EL (cell line): ENCODE measurements at regions not wholly inside any gene's neighbourhood (a gene's known extent, or its start where the extent isn't known, plus 50 kb on each side); places are given as distances from the start of the nearest gene placed in this dataset.

ENCODE experiments used
- DNase-seq: peaks from one replicate; pipeline ENCODE4 v3.0.0-alpha.2; 2016

DNA sequence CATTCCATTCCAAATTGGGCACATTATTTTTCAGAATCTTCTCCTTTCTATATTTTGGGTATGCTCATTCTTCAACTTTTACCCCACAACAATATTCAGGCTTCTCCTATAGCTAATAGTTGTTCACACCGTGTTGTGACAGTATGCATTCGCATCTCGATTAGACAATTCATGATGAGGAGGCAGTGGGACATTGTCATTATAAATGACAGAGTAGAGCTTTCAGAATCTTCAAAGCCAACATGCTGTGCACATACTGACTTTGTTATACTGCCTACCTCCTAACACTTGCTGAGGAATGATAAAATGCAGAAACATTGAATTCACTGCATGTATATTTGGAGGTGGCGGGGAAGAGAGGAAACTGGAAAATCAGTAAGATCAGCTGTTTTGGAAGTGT lies 714.2 kb downstream of the SUCLG1 start:
- no peak for DNase-seq

DNA sequence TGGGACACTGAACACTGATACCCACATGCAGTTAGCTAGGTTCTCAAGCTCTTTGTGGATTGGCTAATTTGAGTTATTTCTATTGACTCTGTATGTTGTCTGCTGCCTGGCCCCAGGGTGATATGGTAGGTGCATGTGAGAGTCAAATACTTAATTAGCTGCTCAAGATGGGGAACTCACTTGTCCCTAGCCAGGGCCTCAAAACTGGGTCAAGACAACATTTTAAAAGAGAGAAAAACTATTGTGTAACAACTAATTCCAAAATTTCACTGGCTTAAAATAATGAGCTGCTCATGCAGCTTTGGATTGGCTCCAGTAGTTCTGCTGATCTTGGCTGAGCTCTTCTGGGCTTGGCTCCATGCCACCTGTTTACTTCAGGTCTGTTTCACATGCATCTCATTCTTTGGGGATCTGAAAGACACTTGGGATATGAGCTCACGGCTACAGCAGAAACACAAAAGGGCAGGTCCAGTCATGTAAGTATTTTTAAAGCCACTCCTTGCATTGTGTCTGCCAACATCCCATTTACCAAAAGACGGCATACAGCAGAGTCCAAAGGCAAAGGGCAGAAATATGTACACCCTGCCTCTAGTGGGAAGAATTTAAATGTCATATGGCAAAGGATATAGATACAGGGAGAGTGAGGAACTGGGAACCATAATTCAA lies 716.8 kb downstream of the SUCLG1 start:
- DNase-seq, result peak; percentile 0

DNA sequence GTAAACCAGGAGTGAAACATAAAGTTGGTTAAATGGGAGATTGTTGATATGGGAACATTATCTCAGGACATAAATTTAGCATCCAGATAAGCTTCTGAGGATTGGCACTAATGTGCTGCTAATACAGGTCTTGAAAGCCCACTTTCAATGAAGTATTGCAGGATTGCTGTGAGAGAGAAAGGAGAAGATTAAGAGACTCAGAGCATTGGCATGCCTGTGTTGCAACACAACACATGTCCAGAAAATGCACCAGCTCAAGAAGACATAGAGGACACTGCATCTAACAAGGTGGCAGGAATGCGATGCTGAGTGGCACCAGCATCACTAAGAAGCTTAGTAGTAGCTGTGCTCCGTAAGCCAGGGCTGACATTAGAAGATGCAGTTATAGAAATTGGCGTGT lies 728.9 kb downstream of the SUCLG1 start:
- peak; percentile 19 for DNase-seq

DNA sequence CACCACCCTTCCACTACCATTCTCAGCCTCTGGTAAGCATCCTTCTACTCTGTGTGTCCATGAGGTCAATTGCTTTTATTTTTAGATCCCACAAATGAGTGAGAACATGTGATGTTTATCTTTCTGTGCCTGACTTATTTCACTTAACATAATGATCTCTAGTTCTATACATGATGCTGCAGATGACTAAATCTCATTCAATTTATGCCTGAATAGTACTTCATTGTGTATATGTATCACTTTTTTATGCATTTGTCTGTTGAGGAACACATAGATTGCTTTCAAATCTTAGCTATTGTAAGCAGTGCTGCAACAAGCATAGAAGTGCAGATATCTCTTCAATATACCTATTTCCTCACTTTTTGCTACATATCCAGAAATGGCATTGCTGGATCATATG lies 733.3 kb downstream of the SUCLG1 start:
- no peak for DNase-seq

DNA sequence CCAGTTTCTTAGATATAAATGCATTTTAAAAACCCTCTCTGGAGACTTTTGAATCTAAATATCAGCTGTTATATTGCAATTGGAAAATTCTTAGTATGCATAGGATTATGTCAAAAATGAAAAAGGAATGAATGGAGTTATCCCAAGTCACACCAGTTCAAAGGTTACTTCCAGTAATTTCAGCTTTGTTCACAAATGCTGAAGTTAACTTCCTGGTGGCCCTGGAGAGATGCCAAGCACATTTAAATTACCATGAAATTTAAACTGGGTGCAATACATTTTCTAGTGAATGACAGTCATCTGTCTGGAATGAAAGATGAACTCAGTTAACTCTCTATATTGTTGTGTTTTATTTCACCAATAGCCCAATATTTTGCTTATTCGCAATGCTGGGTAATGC lies 753.9 kb downstream of the SUCLG1 start:
- DNase-seq, result peak; percentile 5

DNA sequence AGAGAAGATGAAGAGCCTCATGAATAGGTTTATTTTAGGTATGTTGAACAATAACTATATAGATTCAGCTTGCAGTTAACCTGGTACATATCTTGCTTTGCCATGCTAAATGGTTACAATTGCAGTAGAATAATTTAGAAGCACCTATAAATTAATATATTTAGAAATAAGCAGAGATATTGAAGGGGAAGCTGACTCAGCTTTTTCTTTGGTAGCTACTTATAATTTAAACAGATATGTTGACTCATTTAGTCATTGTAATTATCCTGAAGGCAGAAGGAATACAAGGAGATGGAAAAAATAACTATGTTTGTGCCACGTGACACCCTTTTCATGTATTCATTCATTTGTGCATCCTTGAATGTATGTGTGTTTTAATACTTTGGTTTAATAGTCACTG lies 755.5 kb downstream of the SUCLG1 start:
- DNase-seq, result no peak

DNA sequence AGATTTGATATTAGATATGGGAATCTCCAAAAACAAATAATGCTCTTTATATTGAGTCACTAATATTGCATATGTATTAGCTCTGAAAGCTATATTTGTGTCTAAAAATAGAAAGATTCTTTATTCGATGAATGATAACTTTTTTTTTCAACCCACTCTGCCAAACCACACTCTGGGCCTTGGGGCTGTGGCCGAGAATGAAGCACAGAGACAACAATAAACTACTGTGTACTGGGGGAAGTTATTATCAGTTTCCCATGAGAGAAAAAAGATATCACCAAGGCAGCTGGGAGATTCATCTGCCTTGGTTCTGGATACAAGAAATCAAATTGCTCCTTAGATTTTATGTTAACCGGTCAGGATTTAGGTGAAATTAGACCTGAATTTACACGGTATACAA lies 762.2 kb downstream of the SUCLG1 start:
- no peak for DNase-seq

DNA sequence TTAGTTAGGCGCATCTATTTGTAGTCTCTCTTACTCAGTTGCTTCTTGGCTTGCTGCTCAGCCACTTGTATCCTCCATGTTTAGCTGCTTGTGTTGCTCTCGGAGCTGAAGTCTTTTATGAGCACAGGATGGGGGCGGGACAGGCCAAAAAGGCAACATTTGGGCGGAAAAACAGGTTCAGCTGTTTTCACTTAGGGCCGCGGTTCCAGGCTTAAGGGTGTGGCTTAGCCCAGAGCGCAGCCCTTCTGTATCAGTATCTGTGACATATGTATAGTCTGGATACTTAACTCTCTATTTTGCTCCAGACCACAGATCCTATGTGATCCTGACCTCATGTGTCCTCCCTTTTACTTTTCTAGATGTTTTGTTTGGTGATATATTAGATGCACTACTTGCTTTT lies 763.5 kb downstream of the SUCLG1 start:
- no peak for DNase-seq

DNA sequence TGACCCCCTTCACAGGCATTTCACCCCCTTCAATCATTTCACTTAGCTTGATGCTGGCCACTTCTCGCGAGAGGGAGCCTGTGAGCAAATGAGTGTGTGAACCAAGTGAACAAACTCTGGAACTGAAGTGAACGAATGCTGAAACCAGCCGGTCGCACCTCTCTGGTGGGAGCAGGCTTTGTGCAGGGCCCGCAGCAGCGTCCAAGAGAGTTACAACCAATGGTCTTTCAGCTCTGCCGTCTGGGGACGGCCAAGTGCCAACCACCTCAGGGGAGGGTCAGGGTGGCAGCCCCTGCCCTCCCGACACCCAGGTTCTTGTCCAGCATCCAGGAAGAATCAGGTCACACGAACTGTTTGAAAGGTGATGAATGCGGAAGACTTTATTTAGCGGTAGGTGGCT lies 764.0 kb downstream of the SUCLG1 start:
- DNase-seq, result no peak

DNA sequence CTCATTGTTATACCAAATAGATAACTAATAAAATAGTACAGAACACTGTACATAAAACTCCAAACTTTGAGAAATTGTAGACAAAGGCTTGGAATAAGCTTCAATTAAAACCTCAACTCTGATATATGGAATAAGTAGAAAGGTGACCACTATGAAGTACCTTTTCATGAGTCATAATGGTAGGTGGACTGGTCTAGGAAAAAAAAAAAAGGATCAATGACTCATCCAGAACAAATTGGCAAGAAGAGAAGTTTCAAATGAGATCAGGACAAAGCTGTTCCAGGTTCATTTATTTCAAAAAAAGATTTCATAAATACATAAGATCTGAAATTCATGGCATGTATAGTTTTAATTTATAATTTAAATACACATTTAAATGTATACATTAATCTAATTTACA lies 769.7 kb downstream of the SUCLG1 start:
- no peak for DNase-seq

DNA sequence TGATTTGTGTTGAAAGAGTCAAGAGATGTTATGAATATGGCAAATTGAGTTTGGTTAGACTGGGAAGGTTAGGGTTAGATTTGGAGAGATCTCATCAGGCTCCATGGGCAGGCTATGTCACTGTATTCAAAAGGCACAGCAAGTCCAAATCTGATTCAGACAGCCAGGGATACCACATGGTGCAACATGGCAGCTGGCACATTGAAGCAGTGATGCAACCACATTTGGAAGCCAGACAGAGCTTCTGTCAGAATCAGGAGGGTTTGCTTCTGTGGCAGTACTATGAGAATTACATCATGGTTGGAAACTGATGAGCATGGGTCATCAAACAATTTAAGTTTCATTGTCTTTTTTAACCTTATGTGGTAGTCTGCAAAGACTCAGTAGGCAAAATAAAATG lies 772.2 kb downstream of the SUCLG1 start:
- no peak for DNase-seq

DNA sequence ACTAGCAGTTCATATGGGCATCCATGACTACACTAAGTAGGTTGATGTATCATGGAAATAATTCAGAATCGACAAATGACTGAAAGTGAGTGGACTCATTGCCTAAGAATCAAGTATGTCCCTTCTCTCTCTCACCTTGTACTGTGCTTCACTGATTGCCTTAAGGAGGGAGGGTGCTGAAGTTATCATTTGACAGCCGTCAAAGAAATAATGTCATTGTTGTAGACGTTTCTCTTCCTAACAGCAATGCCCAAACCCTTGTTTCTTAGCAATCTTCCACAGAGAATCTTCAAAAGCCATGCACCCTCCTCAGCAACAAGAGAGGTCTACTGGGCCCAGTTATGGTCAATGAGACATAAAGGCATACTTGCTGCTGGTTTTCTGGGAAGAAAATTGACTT lies 785.0 kb downstream of the SUCLG1 start:
- DNase-seq, result no peak

DNA sequence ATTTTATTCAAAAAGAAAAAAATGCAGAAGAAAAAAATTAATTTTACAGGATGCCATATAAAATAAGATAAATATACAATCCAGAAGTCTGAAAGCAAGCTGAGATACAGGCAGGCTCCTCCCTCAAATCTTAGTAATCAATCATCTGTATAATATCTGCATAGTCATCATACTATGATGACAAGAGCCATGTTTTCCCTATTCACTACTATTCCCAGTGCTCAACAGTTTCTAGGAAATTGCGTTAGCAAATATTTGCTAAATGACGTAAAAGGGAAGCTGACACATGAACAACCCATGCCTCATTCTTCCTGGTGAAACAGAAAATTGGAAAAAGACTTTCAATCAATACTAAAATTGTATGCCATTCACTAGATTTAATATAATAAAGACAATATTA lies 793.2 kb downstream of the SUCLG1 start:
- DNase-seq, result peak; percentile 60

DNA sequence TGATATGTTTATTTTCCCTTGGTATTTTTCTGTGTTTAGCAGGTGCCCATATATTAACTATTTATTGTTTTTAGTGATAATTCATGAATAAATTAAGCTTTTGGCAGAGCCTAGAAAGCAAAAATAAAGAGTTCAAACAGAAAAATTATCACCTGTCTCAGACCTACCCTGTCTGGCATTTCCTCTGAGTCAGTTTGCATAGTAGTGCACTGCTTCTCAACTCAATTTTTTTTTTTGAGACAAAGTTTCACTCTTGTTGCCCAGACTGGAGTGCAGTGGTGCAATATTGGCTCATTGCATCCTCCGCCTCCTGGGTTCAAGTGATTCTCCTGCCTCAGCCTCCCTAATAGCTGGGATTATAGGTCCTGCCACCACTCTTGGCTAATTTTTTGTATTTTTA lies 793.9 kb downstream of the SUCLG1 start:
- no peak for DNase-seq

DNA sequence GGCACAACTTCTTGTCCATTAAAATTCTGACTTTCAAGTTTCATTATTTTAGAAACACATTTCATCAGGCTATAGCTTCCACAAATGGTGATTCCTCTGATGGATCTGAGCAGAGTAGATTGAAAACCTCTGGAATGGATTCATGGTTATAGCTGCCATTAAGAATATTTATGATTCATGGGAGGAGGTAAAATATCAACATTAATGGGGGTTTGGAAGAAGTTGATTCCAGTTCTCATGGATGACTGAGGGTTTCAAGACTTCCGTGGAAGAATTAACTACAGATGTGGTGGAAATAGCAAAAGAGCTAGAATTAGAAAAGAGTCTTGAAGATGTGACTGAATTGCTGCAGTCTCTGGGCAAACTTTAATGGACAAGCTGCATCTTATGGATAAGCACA lies 797.4 kb downstream of the SUCLG1 start:
- no peak for DNase-seq

DNA sequence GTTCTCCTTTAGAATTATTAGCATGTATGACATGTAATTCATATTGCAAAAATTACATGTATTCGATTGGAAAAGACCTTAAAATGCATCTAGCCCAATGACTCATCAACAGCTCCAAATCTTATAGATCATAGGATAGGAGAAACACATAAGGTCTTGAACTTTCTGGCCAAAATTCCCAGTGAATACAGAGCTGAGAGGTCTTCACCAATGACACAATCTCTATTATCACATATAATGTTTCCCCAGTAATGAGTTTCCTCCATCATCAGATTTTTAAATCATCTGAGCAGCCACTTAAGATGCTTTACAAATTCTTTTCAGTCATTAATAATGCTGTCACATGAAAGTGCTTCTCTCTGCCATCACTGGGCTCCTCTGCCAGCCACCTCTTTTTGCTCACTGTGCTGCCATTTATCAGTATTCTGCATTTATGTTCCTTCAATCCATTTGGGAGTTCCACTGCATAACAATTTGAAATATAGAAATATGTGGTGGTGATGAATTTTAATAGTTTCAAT lies 804.9 kb downstream of the SUCLG1 start:
- no peak for DNase-seq

DNA sequence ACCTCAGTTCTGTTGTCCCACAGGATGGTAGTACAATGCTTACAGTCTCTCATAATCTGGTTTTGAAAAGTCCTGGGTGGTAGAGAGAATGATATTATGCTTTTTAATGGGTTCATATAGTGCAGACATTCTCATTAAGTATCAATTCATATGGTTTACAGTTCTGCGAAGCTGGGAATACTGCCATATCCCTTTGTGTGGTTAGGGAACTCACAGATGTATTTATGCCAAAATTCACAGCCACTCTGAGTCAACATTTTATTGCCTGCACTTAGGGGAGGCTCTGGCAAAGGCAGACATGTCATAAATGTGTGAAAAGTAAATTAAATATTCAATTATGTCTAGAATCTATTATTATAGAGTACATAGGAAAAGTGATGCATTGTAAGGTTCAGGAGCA lies 808.2 kb downstream of the SUCLG1 start:
- peak; percentile 28 for DNase-seq

DNA sequence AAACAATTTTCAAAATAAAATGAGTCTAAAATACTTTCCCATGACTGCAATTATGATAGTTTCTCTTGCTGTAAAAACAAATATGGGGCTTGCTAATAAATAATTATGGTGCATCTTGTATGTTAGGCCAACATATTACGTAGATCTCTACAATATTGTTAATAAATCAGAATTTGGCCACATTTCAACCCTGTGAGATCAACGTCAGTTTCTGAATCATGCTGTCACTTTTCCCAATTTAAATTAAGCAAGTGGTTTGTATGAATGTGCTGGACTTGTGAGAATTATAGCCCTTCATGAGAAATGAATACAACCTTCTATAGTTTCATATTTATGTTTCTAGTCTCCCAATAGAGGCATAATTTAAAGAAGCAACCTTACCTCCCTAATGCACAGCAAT lies 808.9 kb downstream of the SUCLG1 start:
- no peak for DNase-seq

DNA sequence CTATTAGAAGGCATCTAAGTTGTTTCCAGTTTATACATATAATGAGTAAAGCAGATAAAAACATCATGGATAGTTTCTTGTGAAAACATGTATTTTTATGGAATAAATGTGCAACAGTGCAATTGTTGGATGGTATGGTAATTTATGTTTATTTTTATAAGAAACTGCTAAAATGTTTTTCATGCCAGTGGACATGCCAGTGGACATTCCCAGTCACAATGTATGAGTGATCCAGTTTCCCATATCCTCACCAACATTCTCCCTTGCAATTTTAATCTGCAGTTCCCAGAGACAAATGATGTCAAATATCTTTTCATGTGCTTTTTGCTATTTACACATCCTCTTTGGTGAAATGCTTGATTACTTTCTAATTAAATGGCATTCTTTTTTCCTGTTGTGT lies 818.6 kb downstream of the SUCLG1 start:
- peak; percentile 7 for DNase-seq

DNA sequence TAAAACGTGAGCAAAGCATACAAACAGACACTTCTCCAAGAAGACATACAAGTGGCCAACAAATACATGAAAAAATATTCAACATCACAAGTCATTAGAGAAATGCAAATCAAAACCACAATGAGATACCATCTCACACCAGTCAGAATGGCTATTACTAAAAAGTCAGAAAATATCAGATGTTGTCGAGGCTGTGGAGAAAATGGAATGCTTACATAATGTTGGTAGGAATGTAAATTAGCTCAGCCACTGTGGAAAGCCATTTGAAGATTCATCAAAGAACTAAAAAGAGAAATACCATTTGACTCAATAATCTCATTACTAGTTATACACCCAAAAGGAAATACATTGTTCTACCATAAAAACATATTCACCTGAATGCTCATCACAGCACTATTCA lies 825.7 kb downstream of the SUCLG1 start:
- peak; percentile 39 for DNase-seq

DNA sequence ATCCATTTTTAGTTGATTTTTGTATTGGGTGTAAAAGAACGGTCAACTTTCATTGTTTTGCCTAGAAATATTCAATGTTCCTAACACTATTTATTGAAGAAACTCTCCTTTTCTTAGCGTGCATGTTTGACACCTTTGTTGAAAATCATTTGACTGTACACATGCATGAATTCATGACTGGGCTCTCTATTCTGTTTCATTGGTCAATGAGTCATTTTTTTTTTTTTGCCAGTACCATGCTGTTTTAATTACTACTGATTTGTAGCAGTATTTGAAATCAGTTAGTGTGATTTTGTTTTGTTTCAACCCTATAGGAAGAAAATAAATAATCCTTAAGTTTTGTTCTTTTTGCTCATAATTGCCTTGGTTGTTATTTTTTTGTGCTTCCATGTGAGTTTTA lies 828.7 kb downstream of the SUCLG1 start:
- DNase-seq, result no peak

DNA sequence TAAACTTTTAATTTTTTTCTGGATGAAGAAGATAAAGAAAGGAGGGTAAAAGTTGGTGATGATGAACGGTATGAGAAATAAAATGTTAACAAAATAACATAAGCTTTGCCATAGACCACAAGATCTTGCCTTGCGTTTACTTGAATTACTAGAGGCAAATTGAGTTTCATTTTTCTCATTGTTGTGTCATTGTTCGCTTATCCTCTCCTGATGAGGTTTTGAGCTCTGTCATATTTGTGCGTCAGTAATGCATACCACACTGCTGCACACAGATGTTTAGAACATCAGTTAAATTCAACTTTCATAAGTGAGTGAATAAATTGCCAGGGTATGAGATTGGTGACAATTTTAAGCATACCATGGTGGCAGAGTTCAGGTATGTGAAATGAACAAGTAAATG lies 843.6 kb downstream of the SUCLG1 start:
- no peak for DNase-seq

DNA sequence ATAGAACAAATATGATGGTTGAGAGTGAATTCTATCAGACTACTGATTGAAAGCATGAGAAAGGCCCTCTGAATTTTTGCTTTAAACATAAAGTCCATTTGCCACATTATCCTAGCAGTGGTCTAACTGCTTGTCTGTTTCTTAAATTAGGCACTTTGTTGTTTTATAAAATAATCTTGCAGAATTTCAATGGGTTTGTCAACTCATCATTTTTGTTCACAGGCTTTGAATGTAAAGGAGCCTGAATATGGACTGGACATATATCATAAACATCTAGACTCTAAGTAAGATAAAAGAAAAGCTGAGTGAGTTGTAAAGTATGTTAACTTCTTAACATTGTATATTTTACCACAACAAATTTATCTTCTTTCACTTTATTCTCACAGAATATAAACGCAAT lies 845.9 kb downstream of the SUCLG1 start:
- no peak for DNase-seq

DNA sequence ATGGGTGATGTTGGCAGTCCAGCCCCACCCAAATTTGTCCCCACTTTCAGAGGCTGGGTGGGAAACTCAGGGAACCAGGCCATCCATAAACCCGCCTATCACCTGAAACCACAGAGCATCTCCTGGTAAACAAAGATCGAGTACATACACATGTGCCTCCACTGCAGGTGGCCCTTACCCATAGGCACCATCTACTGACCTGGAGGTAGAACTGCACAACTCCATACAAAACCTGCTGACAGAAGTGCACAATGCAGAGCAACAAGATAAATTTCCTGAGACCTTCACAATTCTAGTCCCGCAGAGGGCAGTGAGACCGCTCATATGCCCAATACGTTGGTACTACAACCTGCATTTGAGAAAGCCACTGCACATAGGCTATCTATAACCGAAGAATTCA lies 856.3 kb downstream of the SUCLG1 start:
- no peak for DNase-seq

DNA sequence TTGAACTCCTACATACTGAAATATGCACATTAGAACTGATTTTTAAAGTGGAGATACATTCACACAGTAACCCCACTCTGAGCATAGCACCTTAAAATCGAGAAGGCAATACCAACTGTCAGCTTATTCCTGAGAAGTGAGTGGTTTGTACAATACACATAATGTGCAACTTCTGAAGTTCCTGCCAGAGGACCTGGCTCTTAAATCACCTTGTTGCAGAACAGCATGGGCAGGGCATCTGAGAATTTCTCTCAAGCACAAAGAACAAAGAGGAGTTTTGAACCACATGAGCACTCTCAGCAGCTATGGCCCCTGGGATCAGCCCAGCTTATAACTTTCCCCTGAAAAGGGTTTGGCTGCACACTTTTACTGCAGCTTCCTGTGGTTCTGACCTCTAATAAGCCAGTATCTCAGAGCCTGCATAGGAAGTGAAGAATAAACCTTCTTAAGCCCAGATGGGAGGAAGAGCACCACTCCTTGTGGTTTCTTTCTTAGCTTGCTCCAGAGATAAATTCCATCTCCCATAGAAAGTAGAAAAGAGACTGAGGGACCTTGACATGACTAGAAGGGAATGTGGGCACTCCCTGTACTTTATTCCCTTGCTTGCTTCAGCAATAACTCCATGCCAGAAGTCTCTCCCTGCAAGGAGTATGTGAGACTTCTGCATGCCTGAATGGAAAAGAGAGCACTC lies 862.3 kb downstream of the SUCLG1 start:
- DNase-seq, result peak; percentile 4
